ENCODE measurements at regions not wholly inside any gene's neighbourhood (a gene's known extent, or its start where the extent isn't known, plus 50 kb on each side); places are given as distances from the start of the nearest gene placed in this dataset.
"Not testable (repeated sequence)": the region's sequence is repeated elsewhere in the genome, so short reads cannot be mapped to it uniquely, and the experiment has no call there.

DNA sequence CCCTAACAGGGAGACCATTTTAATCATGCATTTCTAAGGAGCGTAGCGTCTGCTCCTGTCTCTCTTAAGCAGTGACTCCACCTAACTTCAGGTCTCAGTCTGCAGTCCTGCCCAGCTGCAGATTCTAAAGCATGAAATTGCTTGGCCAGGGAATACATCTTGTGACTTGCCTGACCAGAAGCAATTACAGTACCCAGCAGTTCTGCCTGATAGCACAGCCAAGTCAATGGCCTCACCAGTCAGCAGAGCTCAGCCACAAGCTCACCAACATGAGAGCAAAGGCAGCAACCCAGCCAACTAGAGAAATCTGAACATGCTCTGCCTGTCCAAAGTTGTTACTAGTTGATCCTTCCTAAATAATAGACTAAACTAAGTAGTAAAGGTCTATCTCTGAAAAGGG, 2011.9 kb upstream of the PCDH10 start:
- DNase-seq, result no peak
- in situ Hi-C loops (cut with HindIII; ENCODE audit: low pct_ligation_motif_present, low pct_unique_long_range_greater_than_20kb, low sequenced_read_pairs), result no loop called here

DNA sequence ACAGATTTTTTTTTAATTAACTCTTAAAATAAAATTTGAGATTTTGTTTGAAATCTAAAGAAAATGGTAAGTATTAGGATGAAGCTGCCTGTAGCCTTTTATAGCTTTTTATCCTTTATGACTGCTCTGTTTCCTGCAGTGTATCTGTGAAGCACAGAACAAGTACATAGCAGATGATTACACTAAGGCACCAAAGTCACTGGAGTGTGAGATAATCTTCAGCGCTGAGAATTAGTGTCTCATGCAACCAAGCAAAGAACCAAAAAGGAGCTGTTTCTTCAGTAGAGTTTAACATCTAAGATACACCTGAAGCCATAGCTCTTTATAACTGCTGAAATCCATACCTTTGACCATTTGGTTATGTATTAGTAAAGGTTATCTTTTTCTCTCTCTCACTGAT, 1989.8 kb upstream of the PCDH10 start:
- in situ Hi-C loops (cut with HindIII; ENCODE audit: low pct_ligation_motif_present, low pct_unique_long_range_greater_than_20kb, low sequenced_read_pairs), result no loop called here

DNA sequence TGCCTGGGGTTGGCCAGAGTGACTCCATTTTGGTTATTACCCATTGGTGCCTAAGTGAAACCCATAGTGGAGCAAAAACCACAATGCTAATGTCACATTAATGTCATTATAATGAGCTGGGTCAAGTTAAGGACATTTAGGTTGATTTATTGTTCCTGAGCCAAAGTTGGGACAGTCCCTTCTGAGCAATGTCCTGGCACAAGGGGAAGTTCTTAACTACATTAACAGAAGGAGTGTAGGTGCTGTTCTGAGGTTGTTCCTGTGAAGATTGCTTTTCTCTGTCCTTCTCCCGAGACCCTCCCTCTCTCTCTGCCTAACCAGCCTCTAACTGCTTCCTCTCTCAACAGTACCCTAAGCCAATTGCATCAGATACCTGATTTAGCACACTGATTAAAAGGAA, 1956.8 kb upstream of the PCDH10 start:
- DNase-seq, result no peak
- in situ Hi-C loops (cut with HindIII; ENCODE audit: low pct_ligation_motif_present, low pct_unique_long_range_greater_than_20kb, low sequenced_read_pairs), result no loop called here

More for the DNA sequence above, 1989.8 kb upstream of the PCDH10 start:
- no peak for DNase-seq

DNA sequence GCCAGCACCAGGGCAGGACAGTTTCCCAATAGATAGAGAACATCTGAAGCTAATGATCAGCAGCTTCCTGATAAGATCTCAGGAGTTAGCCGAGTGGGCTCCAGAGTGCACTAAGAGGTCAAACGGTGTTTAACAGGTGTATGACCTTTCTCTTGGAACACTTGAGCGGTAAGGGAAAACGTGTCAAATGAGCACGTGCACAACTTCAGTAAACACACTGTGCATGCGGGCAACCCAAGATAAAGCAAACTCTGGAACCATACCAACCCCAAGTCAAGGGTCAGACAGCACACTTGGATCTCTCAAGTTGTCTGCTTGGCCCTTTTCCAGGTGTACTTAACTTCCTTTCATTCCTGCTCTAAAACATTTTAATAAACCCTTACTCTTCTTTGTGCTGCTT, 1941.5 kb upstream of the PCDH10 start:
- DNase-seq, result no peak
- in situ Hi-C loops (cut with HindIII; ENCODE audit: low pct_ligation_motif_present, low pct_unique_long_range_greater_than_20kb, low sequenced_read_pairs), result no loop called here

DNA sequence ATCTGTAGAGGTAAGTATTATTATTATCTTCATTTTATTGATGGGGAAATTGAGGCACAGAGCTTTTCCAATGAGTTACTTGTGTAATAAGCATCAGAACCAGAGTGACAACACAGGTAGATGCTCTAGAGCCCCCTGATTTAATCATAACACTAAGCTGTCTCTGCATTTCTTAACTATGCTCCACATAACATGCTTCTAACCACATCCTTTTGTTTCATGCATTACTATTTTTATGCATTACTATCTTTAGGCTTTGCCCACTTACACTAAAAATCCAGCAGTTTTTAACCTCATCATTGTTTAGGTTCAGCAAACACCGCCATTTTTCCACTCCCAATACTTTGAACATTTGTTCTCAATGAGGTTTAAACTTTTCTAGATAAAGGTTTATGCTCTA, 1900.8 kb upstream of the PCDH10 start:
- in situ Hi-C loops (cut with HindIII; ENCODE audit: low pct_ligation_motif_present, low pct_unique_long_range_greater_than_20kb, low sequenced_read_pairs), result no loop called here
- DNase-seq, result no peak

DNA sequence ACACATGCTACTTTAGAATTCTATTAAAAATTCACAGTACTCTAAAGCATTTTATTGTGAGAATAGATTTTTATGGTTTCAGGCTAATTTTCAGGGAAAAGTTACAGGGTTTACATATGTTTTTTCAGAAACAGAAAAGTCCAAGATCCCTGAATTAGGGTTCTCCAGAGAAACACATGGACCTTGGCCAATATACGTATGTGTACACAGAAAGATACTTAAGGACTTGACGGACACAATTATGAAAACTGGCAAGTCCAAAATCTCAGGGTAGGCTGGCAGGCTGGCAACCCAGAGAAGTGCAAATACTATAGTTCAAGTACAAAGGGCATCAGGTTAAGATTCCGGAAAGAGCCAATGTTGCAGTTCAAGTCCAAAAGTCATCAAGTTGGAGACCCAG, 1897.8 kb upstream of the PCDH10 start:
- no peak for DNase-seq
- in situ Hi-C loops (cut with HindIII; ENCODE audit: low pct_ligation_motif_present, low pct_unique_long_range_greater_than_20kb, low sequenced_read_pairs), result no loop called here

DNA sequence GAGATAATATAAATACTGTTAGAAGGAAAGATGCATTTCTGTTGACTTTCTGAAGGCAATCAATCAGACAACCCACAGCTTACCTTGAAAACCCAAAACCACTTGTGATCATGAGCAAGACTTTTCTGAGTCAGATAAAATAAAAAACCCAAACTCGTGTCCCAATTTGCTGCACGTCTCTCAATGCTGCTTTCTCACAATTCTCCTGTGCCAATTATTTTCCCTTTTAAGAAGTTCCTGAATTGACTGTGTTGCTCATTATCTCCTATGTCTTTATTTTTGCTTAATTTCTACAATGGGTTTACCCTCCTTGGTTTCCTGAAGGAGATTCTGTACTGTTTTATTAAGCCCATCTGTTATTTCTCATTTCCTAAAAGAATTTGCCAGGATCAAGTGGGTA, 1891.9 kb upstream of the PCDH10 start:
- no peak for DNase-seq
- in situ Hi-C loops (cut with HindIII; ENCODE audit: low pct_ligation_motif_present, low pct_unique_long_range_greater_than_20kb, low sequenced_read_pairs), result no loop called here

DNA sequence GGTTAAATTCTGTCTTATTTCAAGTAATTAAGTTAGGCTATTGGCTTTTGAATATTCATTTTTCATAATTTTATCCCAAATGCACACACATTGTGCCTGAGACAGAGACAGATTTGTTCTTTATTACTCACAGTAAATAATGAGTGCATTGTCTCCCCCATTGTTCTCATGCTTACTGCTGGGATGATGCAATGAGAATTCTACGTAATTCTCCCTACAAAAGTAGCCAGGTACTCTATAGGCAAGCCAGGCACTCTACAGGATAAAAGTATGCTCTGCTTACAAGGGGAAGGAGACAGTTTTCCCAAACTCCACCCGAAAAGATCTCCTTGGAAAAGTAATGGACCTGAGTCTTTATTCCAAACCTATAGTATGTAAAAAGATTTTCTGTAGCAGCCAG, 1890.7 kb upstream of the PCDH10 start:
- DNase-seq, result no peak
- in situ Hi-C loops (cut with HindIII; ENCODE audit: low pct_ligation_motif_present, low pct_unique_long_range_greater_than_20kb, low sequenced_read_pairs), result no loop called here

DNA sequence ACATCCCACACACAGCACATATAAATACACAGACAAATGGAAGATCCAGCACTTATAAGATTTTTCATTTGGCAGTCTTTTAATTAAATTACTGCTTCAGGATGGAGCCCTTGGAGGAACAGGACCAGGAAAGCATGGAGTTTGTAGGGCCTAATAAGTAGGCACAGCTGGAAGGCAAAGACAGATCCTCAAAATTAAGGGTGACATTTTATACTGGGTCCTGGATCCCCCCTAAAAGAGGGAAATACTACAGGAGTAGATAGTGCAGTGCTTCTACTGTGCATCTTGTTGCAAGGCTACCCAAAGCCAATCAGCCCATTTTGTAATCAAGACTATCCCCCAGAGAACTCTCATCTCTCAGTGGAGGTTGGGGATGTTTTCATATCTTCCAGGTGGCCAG, 1860.7 kb upstream of the PCDH10 start:
- no peak for DNase-seq
- in situ Hi-C loops (cut with HindIII; ENCODE audit: low pct_ligation_motif_present, low pct_unique_long_range_greater_than_20kb, low sequenced_read_pairs), result no loop called here

DNA sequence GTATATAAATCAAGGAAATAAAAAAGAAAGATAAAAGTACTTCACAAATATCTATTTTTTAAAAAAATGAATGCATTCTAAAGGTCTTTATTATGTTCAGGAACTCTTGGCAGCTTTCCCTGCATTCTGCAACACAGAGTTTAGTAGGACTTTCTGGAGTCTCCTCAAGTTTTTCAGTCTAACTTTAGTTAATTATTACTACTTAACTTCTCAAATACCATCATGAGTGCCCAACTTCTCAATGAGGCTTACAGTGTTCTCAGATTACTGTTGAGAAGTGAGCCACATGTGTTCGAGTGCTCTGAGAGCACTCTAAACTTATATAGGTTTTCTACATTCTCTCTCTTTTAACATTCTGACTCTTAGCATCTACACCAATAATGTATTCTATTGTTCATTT, 1852.9 kb upstream of the PCDH10 start:
- in situ Hi-C loops (cut with HindIII; ENCODE audit: low pct_ligation_motif_present, low pct_unique_long_range_greater_than_20kb, low sequenced_read_pairs), result no loop called here
- no peak for DNase-seq

DNA sequence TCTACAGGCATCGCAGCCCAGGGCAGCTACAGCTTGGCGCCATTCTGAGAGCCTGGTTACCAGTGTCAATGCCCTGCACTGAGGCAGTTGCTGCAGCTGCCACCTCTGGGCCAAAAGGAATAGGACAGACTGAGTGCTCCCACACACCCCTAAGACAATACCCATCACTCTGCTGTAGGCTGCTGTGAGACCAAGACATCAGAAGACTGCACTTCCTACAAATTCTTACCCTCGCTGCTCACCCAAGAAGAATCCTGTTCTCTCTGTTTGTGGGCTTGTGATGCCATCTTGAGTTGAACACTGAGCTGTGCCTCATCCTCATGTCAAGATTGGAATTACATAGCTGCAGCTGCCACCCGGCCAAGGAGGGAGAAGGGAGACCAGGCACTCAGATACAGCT, 1847.0 kb upstream of the PCDH10 start:
- in situ Hi-C loops (cut with HindIII; ENCODE audit: low pct_ligation_motif_present, low pct_unique_long_range_greater_than_20kb, low sequenced_read_pairs), result no loop called here
- DNase-seq, result no peak

DNA sequence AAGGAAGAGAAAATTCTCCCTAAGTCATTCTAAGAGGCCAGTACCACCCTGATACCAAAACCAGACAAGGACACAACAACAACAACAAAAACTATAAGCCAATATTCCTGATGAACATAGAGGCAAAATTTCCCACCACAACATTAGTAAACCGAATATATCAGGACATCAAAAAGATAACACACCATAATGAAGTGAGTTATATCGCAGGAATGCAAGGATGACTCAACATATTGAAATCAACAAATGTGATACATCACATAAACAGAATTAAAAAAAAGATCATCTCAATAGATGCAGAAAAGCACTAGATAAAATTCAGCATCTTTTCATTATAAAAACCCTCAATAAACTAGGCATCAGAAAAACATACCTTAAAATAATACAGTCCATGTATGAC, 1844.4 kb upstream of the PCDH10 start:
- no peak for DNase-seq
- in situ Hi-C loops (cut with HindIII; ENCODE audit: low pct_ligation_motif_present, low pct_unique_long_range_greater_than_20kb, low sequenced_read_pairs), result no loop called here

DNA sequence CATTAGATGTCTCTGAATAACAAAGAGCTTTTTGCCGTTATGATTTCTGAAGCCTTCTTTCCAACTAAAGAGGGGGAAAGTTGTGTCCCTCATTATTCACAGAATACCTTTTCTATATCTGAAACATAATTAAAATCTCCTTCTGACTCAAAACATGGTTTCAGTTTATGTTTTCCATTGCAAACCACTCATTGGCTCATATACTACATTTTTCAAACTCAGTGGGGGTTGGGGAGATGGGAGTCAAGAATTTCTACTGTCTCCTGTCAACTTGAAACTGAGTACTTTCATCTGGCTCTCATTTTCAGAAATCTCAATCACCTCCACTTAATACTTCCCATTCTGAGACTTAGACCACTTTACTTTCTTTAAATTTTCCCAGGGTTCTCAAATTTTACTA, 1839.5 kb upstream of the PCDH10 start:
- in situ Hi-C loops (cut with HindIII; ENCODE audit: low pct_ligation_motif_present, low pct_unique_long_range_greater_than_20kb, low sequenced_read_pairs), result no loop called here

DNA sequence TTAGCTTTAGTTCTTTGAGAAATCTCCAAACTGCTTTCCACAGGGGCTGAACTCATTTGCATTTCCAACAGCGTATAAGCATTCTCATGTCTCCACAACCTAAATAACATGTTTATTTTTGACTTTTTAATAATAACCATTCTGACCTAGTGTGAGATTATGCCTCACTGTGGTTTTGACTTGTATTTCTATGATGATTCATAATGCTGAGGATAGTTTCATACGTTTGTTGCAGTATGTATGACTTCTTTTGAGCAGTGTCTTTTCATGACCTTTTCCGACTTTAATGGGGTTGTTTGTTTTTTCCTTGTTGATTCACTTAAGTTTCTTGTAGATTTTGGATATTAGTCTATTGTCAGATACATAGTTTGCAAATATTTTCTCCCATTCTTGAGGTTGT, 1833.0 kb upstream of the PCDH10 start:
- in situ Hi-C loops (cut with HindIII; ENCODE audit: low pct_ligation_motif_present, low pct_unique_long_range_greater_than_20kb, low sequenced_read_pairs), result no loop called here
- no peak for DNase-seq

More for the DNA sequence above, 1839.5 kb upstream of the PCDH10 start:
- DNase-seq, result no peak

DNA sequence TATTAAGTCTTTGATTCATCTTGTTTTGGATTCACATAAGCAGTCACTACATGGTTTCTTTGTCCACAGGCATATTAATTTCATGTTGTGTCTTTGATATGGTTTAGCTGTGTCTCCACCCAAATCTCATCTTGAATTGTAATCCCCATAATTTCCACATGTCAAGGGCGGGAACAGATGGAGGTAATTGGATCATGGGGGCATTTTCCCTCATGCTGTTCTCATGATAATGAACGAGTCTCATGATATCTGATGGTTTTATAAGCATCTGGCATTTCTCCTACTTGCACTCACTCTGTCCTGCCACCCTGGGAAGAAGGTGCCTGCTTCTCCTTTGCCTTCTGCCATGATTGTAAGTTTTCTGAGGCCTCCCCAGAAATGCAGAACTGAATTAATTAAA, 1811.2 kb upstream of the PCDH10 start:
- in situ Hi-C loops (cut with HindIII; ENCODE audit: low pct_ligation_motif_present, low pct_unique_long_range_greater_than_20kb, low sequenced_read_pairs), result no loop called here
- no peak for DNase-seq

DNA sequence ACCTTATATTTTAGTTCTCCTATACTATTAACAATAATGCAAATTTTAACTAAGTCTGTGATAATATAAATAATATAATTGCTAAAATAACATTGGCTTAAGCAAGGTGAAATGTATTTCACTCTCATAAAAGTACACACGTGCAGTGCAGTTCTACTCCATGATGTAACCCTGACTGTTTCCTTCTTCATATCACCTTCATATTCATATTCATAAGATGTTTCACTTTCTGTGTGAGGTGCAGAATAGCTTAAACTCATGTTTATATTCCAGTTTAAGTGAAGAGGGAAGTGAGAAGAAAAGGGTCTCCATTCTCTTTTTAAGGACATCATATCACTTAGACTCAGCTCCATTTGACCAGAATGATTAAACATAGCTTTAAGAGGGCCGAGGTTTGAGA, 1810.0 kb upstream of the PCDH10 start:
- no peak for DNase-seq
- in situ Hi-C loops (cut with HindIII; ENCODE audit: low pct_ligation_motif_present, low pct_unique_long_range_greater_than_20kb, low sequenced_read_pairs), result no loop called here

DNA sequence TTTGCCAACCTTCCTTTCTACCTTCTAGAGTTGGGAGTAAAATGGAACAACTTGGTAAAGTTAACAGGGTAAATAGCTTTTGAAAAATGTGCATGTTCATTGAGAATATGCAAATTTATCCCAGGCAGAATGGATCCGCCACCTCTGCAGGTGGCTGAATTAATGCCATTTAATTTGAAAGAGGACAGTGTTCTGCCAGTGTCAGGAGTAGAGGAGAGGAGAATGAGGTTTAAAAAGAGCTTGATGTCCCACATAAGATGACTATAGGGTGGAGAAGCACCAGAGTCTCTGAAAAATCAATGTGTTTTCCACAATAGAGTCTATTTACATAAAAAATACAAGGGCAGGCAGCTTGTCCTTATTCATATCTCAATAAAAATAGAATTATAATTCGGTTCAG, 1804.3 kb upstream of the PCDH10 start:
- in situ Hi-C loops (cut with HindIII; ENCODE audit: low pct_ligation_motif_present, low pct_unique_long_range_greater_than_20kb, low sequenced_read_pairs), result no loop called here
- no peak for DNase-seq

DNA sequence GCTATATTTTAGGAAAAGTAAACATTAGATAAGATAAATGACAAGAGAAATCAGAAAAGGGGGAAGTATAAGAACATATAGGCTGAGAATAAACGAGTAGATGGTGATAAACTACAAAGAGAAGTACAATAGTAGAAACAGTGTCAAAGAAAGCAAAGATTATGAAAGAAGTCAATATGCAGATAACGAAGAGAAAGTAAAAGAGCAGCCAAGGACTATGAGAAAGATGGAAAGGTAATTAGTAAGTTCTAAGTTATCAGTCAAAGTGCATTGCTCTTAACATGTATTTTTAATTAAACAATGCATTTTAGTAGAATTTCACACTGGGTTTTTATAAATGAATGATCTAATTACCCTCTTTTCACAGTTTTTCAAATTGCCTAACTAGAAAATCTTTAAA, 1801.3 kb upstream of the PCDH10 start:
- in situ Hi-C loops (cut with HindIII; ENCODE audit: low pct_ligation_motif_present, low pct_unique_long_range_greater_than_20kb, low sequenced_read_pairs), result no loop called here
- no peak for DNase-seq

DNA sequence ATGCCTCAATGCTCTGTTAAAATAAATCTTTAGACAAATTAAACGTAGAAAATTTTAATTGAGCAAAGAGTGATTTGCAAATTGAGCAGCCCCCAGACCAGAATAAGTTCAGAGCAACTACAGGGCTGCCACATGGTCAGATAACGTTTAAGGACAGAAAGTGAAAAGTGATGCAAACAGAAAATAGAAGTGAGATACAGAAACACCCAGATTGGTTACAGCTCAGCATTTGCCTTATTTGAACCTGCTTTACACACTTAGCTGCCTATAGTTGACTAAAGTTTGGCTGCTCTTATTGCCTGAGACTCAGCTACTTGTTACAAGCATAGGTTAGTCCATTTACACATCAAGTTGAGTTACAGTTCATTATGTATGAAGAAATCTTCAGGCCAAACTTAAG, 1800.8 kb upstream of the PCDH10 start:
- DNase-seq, result no peak
- in situ Hi-C loops (cut with HindIII; ENCODE audit: low pct_ligation_motif_present, low pct_unique_long_range_greater_than_20kb, low sequenced_read_pairs), result no loop called here

DNA sequence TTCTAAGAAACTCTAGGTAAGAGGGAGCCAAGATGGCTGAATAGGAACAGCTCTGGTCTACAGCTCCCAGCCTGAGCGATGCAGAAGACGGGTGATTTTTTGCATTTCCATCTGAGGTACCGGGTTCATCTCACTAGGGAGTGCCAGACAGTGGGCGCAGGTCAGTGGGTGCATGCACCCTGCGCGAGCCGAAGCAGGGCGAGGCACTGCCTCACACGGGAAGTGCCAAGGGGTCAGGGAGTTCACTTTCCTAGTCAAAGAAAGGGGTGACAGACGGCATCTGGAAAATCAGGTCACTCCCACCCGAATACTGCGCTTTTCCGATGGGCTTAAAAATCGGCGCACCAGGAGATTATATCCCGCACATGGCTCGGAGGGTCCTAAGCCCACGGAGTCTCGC, 1796.7 kb upstream of the PCDH10 start:
- DNase-seq; in situ Hi-C loops (cut with HindIII; ENCODE audit: low pct_ligation_motif_present, low pct_unique_long_range_greater_than_20kb, low sequenced_read_pairs): not testable (repeated sequence)

DNA sequence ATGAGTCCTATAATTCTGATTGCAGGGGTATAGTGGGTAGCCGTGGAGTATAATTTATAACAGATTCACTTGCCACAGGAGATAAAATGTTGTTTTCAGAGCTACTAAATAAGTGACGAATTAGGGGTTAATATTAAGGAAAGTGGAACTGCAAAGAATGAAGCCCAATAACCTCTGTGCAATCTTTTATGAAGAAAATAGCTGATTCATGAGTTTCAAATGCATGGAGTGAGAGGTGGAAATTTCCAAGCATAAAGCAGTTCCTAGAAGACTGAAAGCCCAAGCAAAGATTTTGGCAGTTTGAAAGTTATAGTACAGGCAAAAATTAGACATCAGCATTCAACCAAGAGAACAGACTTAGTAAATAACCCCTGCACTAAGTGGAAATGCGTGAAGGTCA, 1782.4 kb upstream of the PCDH10 start:
- no peak for DNase-seq
- in situ Hi-C loops (cut with HindIII; ENCODE audit: low pct_ligation_motif_present, low pct_unique_long_range_greater_than_20kb, low sequenced_read_pairs), result no loop called here

DNA sequence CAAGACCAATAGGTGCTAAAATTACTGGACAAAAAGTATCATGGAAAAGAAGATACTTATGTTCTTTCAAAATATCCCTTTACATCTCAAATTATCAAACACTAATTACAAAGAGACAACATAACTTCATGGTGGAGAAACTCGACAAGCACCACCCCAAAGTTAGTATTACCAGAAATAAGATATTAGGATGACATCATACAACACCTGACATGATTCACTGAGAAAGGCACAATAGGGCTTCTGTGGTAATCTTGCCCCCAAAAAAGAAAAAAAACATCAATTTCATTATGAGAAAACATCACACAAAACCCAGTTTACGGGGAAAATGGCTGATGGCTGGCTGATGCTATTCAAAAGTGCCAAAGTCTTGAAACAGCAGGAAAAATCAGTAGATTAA, 1781.7 kb upstream of the PCDH10 start:
- in situ Hi-C loops (cut with HindIII; ENCODE audit: low pct_ligation_motif_present, low pct_unique_long_range_greater_than_20kb, low sequenced_read_pairs), result no loop called here
- no peak for DNase-seq
